ENCODE measurements at regions not wholly inside any gene's neighbourhood (a gene's known extent, or its start where the extent isn't known, plus 50 kb on each side); places are given as distances from the start of the nearest gene placed in this dataset.

- DNase-seq (ENCODE audit: low read depth in 2 of 2): no peak
Observed at GRCh38 chr6:113089056-113089455, 741.9 kb downstream of the RFPL4B start.

GRCh38 chr6:113092795-113093194 is 745.7 kb downstream of the RFPL4B start:
- DNase-seq (ENCODE audit: low read depth in 2 of 2): no peak

- DNase-seq (ENCODE audit: low read depth in 2 of 2): no peak
Observed at GRCh38 chr6:113094779-113095178, 747.6 kb downstream of the RFPL4B start.

- DNase-seq (ENCODE audit: low read depth in 2 of 2): no peak
Observed at GRCh38 chr6:113095841-113096240, 748.7 kb downstream of the RFPL4B start.

- DNase-seq (ENCODE audit: low read depth in 2 of 2): no peak
Observed at GRCh38 chr6:113102761-113103160, 754.4 kb upstream of the MARCKS start.

GRCh38 chr6:113103634-113104361 is 753.3 kb upstream of the MARCKS start:
- DNase-seq (ENCODE audit: low read depth in 2 of 2): no peak

GRCh38 chr6:113104541-113104940 is 752.6 kb upstream of the MARCKS start:
- no peak for DNase-seq (ENCODE audit: low read depth in 2 of 2)

- no peak for DNase-seq (ENCODE audit: low read depth in 2 of 2)
Observed at GRCh38 chr6:113104951-113105350, 752.2 kb upstream of the MARCKS start.

GRCh38 chr6:113110211-113110610 is 746.9 kb upstream of the MARCKS start:
- no peak for DNase-seq (ENCODE audit: low read depth in 2 of 2)

- DNase-seq (ENCODE audit: low read depth in 2 of 2): no peak
Observed at GRCh38 chr6:113111550-113111949, 745.6 kb upstream of the MARCKS start.

GRCh38 chr6:113112086-113112485 is 745.1 kb upstream of the MARCKS start:
- DNase-seq (ENCODE audit: low read depth in 2 of 2): no peak

GRCh38 chr6:113115196-113115595 is 741.9 kb upstream of the MARCKS start:
- no peak for DNase-seq (ENCODE audit: low read depth in 2 of 2)

- no peak for DNase-seq (ENCODE audit: low read depth in 2 of 2)
Observed at GRCh38 chr6:113120224-113120581, 736.9 kb upstream of the MARCKS start.

GRCh38 chr6:113120582-113121285 is 736.4 kb upstream of the MARCKS start:
- no peak for DNase-seq (ENCODE audit: low read depth in 2 of 2)

GRCh38 chr6:113121571-113121970 is 735.6 kb upstream of the MARCKS start:
- no peak for DNase-seq (ENCODE audit: low read depth in 2 of 2)

- DNase-seq (ENCODE audit: low read depth in 2 of 2): no peak
Observed at GRCh38 chr6:113122060-113122459, 735.1 kb upstream of the MARCKS start.

GRCh38 chr6:113125626-113126025 is 731.5 kb upstream of the MARCKS start:
- no peak for DNase-seq (ENCODE audit: low read depth in 2 of 2)

GRCh38 chr6:113127786-113128419 is 729.2 kb upstream of the MARCKS start:
- no peak for DNase-seq (ENCODE audit: low read depth in 2 of 2)

GRCh38 chr6:113128661-113129060 is 728.5 kb upstream of the MARCKS start:
- DNase-seq (ENCODE audit: low read depth in 2 of 2): no peak

- no peak for DNase-seq (ENCODE audit: low read depth in 2 of 2)
Observed at GRCh38 chr6:113129991-113130390, 727.2 kb upstream of the MARCKS start.

- no peak for DNase-seq (ENCODE audit: low read depth in 2 of 2)
Observed at GRCh38 chr6:113137426-113137825, 719.7 kb upstream of the MARCKS start.

GRCh38 chr6:113140721-113141120 is 716.4 kb upstream of the MARCKS start:
- DNase-seq (ENCODE audit: low read depth in 2 of 2): no peak

- DNase-seq (ENCODE audit: low read depth in 2 of 2): no peak
Observed at GRCh38 chr6:113141901-113142300, 715.2 kb upstream of the MARCKS start.
